SK-N-SH (cell line): ENCODE measurements at regions not wholly inside any gene's neighbourhood (a gene's known extent, or its start where the extent isn't known, plus 50 kb on each side); places are given as distances from the start of the nearest gene placed in this dataset.

Experiments used
- CTCF ChIA-PET: fragments of 300-600, 350-600 bp; formaldehyde crosslinking; extraction: SDS; loops from one replicate; lab custom pipeline; 2021; lab: Yijun Ruan, JAX
- POLR2A ChIA-PET: fragments of 350-600 bp; sonication (Branson Sonifier 250); formaldehyde crosslinking; extraction: SDS; loops from one replicate; lab custom pipeline; 2020; ENCODE audit warnings: antibody characterized with exemption, inconsistent platforms; lab: Yijun Ruan, JAX
- DNase-seq: peaks from one replicate; pipeline ENCODE4 v3.0.0; 2012
- H2AFZ ChIP-seq: fragments of 200-600 bp; sonication (generic); 2 replicates; pipeline ENCODE4 v1.8.1; 2016; ENCODE audit warnings: antibody characterized with exemption, mild to moderate bottlenecking, low read depth
- H3F3A ChIP-seq: fragments of 200-600 bp; sonication (generic); replicated peaks from 2 replicates; pipeline ENCODE3; 2016; ENCODE audit warnings: antibody characterized with exemption, mild to moderate bottlenecking; ENCODE audit not compliant: insufficient read depth
- H3K27ac ChIP-seq, 2 experiments: fragments of 200-500 bp in 1 of 2; fragments of 200-600 bp in 1 of 2; sonication (Bioruptor generic) in 1 of 2; sonication (generic), shearing (Covaris generic) in 1 of 2; 2 replicates each; pipeline versions ENCODE4 v1.5.1 to v1.6.1; 2014 to 2016; ENCODE audit warnings: low read depth in 2 of 2, inconsistent platforms in 1 of 2, low read length in 1 of 2, mild to moderate bottlenecking in 1 of 2, mixed read lengths in 1 of 2
- H3K27me3 ChIP-seq: fragments of 200-600 bp; sonication (generic), shearing (Covaris generic); 2 replicates; pipeline ENCODE4 v1.6.1; 2016; ENCODE audit warnings: mixed run types; ENCODE audit not compliant: insufficient read depth
- H3K36me3 ChIP-seq, 2 experiments: fragments of 200-500 bp in 1 of 2; fragments of 200-600 bp in 1 of 2; sonication (Bioruptor generic) in 1 of 2; sonication (generic) in 1 of 2; replicated peaks in 1 of 2; 2 replicates each; pipeline versions ENCODE3 to v1.5.1; 2014 to 2016; ENCODE audit warnings: low read length in 1 of 2, mild to moderate bottlenecking in 1 of 2; ENCODE audit not compliant: insufficient read depth in 2 of 2, control insufficient read depth in 1 of 2
- H3K4me1 ChIP-seq, 2 experiments: fragments of 200-500 bp in 1 of 2; fragments of 200-600 bp in 1 of 2; sonication (Bioruptor generic) in 1 of 2; sonication (generic), shearing (Covaris generic) in 1 of 2; 2 replicates each; pipeline versions ENCODE4 v1.5.1 to v1.6.1; 2014 to 2016; ENCODE audit warnings: low read depth in 1 of 2, low read length in 1 of 2, mixed run types in 1 of 2; ENCODE audit not compliant: insufficient read depth in 2 of 2, control insufficient read depth in 1 of 2
- H3K4me2 ChIP-seq: fragments of 200-600 bp; sonication (generic), shearing (Covaris generic); 2 replicates; pipeline ENCODE4 v1.6.1; 2017; ENCODE audit warnings: mixed run types
- H3K4me3 ChIP-seq, 2 experiments: fragments of 200-500 bp in 1 of 2; fragments of 200-600 bp in 1 of 2; sonication (Bioruptor generic) in 1 of 2; sonication (generic), shearing (Covaris generic) in 1 of 2; 2 replicates each; pipeline versions ENCODE4 v1.5.1 to v1.8.1; 2014 to 2016; ENCODE audit warnings: low read depth in 2 of 2, inconsistent platforms in 1 of 2, low read length in 1 of 2, mild to moderate bottlenecking in 1 of 2, mixed read lengths in 1 of 2, moderate library complexity in 1 of 2
- H3K79me2 ChIP-seq: fragments of 200-600 bp; sonication (generic); 2 replicates; pipeline ENCODE4 v1.8.1; 2017; ENCODE audit warnings: mild to moderate bottlenecking; ENCODE audit not compliant: insufficient read depth
- H3K9ac ChIP-seq: fragments of 200-600 bp; sonication (generic); 2 replicates; pipeline ENCODE4 v1.6.1; 2017; ENCODE audit warnings: mixed run types
- H3K9me2 ChIP-seq: fragments of 200-600 bp; sonication (generic); 2 replicates; pipeline ENCODE4 v1.6.1; 2017; ENCODE audit warnings: mixed run types
- H3K9me3 ChIP-seq: fragments of 200-600 bp; sonication (generic); 2 replicates; pipeline ENCODE4 v1.6.1; 2017; ENCODE audit warnings: mixed run types, mild to moderate bottlenecking, moderate library complexity
- H4K20me1 ChIP-seq: fragments of 200-600 bp; sonication (generic); 2 replicates; pipeline ENCODE4 v1.6.1; 2017; ENCODE audit warnings: mild to moderate bottlenecking, mixed run types; ENCODE audit not compliant: insufficient read depth
- EP300 ChIP-seq, 2 experiments: IDR thresholded peaks; 2 replicates each; pipeline versions ENCODE4 v1.4.0 to v1.6.1; 2012; ENCODE audit warnings: borderline replicate concordance in 1 of 2, low read depth in 1 of 2, low read length in 1 of 2
- FOXJ3 ChIP-seq: sonication (generic); formaldehyde crosslinking; IDR thresholded peaks from 2 replicates; pipeline ENCODE4 v1.5.1; 2020; ENCODE audit warnings: mild to moderate bottlenecking, missing genetic modification reagents
- GABPA ChIP-seq: IDR thresholded peaks from 2 replicates; pipeline ENCODE4 v1.4.0; 2012; ENCODE audit warnings: low read depth, mild to moderate bottlenecking
- GATA2 ChIP-seq: sonication (generic); formaldehyde crosslinking; IDR thresholded peaks from 2 replicates; pipeline ENCODE4 v1.5.0; 2020; ENCODE audit warnings: mild to moderate bottlenecking, missing genetic modification reagents
- JUND ChIP-seq: IDR thresholded peaks from 2 replicates; pipeline ENCODE4 v1.4.0; 2012
- MXI1 ChIP-seq: IDR thresholded peaks from 2 replicates; pipeline ENCODE4 v1.6.1; 2012; ENCODE audit warnings: mild to moderate bottlenecking, low read depth, low read length, improper control_type of control experiment
- PBX3 ChIP-seq: IDR thresholded peaks from 2 replicates; pipeline ENCODE4; 2012
- RXRA ChIP-seq: IDR thresholded peaks from 2 replicates; pipeline ENCODE4 v1.4.0; 2012; ENCODE audit warnings: low read depth, mild to moderate bottlenecking, borderline replicate concordance
- WGBS: methylation state at CpG from one replicate; pipeline ENCODE4 v1.1.6; 2017; ENCODE audit warnings: low lambda C conversion rate; 5-methylcytosine and 5-hydroxymethylcytosine counted together
- TF ChIP-seq, protein P1 (sequence below): IDR thresholded peaks from 2 replicates; pipeline ENCODE4 v1.6.1; 2012; ENCODE audit warnings: mild to moderate bottlenecking, low read depth, low read length, moderate library complexity
- TF ChIP-seq, protein P2 (sequence below): IDR thresholded peaks from 2 replicates; pipeline ENCODE4 v1.4.0; 2012; ENCODE audit warnings: low read depth
- TF ChIP-seq, protein P3 (sequence below): IDR thresholded peaks from 2 replicates; pipeline ENCODE4 v1.4.0; 2012; ENCODE audit warnings: low read depth, borderline replicate concordance

DNA sequence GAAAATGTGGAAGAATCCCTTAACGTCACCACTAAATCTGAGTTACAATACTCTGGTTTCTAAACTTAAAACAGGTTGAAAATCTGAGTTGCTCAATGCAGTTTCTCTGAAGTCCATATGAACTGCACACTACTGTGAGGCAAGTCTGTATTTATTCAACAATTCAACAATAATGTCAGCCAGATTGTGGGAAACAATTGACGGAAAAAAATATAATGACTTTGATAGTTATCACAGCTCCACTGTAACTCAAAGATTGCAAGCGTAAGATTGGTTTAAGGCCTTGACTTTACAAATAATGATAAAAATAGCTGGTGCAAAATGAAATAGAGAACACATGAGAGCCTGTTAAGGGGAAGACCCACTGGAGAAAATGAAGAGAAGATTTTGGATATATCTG lies 219.4 kb upstream of the CCDC150 start:
- no peak overlapping the region for H3K4me2 ChIP-seq
- H3K79me2 ChIP-seq = no peaks in the 10 kb centered on the region
- no peaks in the 10 kb centered on the region for H3F3A ChIP-seq
- H3K27ac ChIP-seq = no peak overlapping the region
- TF ChIP-seq RXRA = no peak
- TF ChIP-seq GABPA = no peak
- TF ChIP-seq, all 33 proteins: peak for 0
- ChIA-PET POLR2A (no interaction called here), CTCF (interaction anchor here (0.9 to 1.5 kb wide), 2 partner anchors 10 to 19 kb away, joined by 3 read pairs; no protein-coding TSS in a partner anchor)
- Histone ChIP-seq H3K4me1 (no peaks in the 10 kb centered on the region; a peak in 1 of 4 replicates), H3K27me3 (no peaks in the 10 kb centered on the region), H3K9me2 (no peaks in the 10 kb centered on the region), H3K9ac (no peak overlapping the region), H3K4me3 (no peak overlapping the region), H3K9me3 (no peaks in the 10 kb centered on the region), H3K36me3 (peaks cover 0 to 3% of the 10 kb centered on the region in 2 experiments), H4K20me1 (no peaks in the 10 kb centered on the region), H2AFZ (no peak overlapping the region)
- no peak for DNase-seq
- WGBS = 99% methylated on average over 3 of the region's 3 CpGs

DNA sequence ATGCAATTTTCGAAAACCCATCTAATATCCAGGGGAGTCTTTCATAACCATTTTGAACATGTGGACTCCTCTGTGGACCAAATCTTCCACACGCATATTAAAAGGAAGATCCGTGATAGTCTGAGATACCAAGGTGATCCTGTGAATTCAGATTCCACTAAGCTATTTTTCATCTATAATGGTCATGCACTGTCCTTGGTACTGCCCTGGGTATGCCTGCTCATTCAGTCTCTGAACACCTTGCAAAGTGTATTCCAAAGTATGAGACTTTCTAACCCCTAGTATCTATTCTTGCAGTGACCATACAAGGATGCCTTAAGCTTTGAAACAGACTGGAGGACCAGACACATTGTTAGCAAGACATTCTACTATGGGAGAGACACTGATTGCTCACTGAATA lies 217.6 kb upstream of the CCDC150 start:
- Histone ChIP-seq H3K36me3 (peaks cover 0 to 5% of the 10 kb centered on the region in 2 experiments), H3K79me2 (no peaks in the 10 kb centered on the region), H3K9ac (no peak overlapping the region), H2AFZ (no peak overlapping the region), H3K27me3 (no peaks in the 10 kb centered on the region), H3K4me3 (no peak overlapping the region)
- no peak for TF ChIP-seq FOXJ3 (CRISPR knock-in tag)
- TF ChIP-seq, protein P1, sequence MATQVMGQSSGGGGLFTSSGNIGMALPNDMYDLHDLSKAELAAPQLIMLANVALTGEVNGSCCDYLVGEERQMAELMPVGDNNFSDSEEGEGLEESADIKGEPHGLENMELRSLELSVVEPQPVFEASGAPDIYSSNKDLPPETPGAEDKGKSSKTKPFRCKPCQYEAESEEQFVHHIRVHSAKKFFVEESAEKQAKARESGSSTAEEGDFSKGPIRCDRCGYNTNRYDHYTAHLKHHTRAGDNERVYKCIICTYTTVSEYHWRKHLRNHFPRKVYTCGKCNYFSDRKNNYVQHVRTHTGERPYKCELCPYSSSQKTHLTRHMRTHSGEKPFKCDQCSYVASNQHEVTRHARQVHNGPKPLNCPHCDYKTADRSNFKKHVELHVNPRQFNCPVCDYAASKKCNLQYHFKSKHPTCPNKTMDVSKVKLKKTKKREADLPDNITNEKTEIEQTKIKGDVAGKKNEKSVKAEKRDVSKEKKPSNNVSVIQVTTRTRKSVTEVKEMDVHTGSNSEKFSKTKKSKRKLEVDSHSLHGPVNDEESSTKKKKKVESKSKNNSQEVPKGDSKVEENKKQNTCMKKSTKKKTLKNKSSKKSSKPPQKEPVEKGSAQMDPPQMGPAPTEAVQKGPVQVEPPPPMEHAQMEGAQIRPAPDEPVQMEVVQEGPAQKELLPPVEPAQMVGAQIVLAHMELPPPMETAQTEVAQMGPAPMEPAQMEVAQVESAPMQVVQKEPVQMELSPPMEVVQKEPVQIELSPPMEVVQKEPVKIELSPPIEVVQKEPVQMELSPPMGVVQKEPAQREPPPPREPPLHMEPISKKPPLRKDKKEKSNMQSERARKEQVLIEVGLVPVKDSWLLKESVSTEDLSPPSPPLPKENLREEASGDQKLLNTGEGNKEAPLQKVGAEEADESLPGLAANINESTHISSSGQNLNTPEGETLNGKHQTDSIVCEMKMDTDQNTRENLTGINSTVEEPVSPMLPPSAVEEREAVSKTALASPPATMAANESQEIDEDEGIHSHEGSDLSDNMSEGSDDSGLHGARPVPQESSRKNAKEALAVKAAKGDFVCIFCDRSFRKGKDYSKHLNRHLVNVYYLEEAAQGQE = peak; percentile 94
- TF ChIP-seq, all 33 proteins: peak for 1
- Histone ChIP-seq H3F3A (no peaks in the 10 kb centered on the region), H3K9me2 (no peaks in the 10 kb centered on the region), H3K9me3 (no peaks in the 10 kb centered on the region), H4K20me1 (no peaks in the 10 kb centered on the region), H3K27ac (no peak overlapping the region), H3K4me1 (no peaks in the 10 kb centered on the region; a peak in 1 of 4 replicates), H3K4me2 (no peak overlapping the region)
- CTCF ChIA-PET = interaction anchor here (0.7 to 1.4 kb wide), 3 partner anchors 8 to 124 kb away, joined by 3 read pairs; no protein-coding TSS in a partner anchor
- 89% methylated on average over 3 of the region's 3 CpGs for WGBS
- POLR2A ChIA-PET = no interaction called here
- DNase-seq = no peak

DNA sequence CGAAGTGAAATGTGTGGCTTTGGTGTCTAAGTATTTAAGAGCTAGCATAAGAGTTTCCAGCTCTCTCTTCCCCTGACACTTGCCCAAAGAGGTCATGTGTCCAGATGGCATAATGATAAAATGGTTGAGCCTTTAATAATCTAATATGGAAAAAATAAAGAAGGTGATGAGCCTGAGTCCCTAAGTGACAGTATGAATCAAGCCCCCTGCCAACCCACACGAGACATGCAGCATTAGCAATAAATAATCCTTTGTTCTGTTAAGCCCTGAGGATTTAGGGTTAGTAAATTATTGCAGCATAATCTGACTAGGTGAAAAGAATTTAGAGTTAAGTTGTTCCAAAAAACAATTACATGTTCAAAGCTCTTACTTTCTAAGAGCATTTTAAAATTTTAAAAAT lies 217.2 kb upstream of the CCDC150 start:
- no peaks in the 10 kb centered on the region for H3K9me3 ChIP-seq
- no peaks in the 10 kb centered on the region for H4K20me1 ChIP-seq
- H3F3A ChIP-seq = no peaks in the 10 kb centered on the region
- H3K4me1 ChIP-seq = no peaks in the 10 kb centered on the region; a peak in 1 of 4 replicates
- H3K79me2 ChIP-seq = no peaks in the 10 kb centered on the region
- 87% methylated on average over 2 of the region's 2 CpGs for WGBS
- H3K4me3 ChIP-seq = no peak overlapping the region
- no peak overlapping the region for H3K9ac ChIP-seq
- no peak overlapping the region for H3K27ac ChIP-seq
- CTCF ChIA-PET = interaction anchor here (0.7 to 1.4 kb wide), 4 partner anchors 9 to 125 kb away, joined by 3 read pairs; no protein-coding TSS in a partner anchor
- peaks cover 0 to 5% of the 10 kb centered on the region in 2 experiments for H3K36me3 ChIP-seq
- POLR2A ChIA-PET = no interaction called here
- no peak overlapping the region for H3K4me2 ChIP-seq
- no peak overlapping the region for H2AFZ ChIP-seq
- DNase-seq = no peak
- no peaks in the 10 kb centered on the region for H3K9me2 ChIP-seq
- H3K27me3 ChIP-seq = no peaks in the 10 kb centered on the region
- TF ChIP-seq, protein P2, sequence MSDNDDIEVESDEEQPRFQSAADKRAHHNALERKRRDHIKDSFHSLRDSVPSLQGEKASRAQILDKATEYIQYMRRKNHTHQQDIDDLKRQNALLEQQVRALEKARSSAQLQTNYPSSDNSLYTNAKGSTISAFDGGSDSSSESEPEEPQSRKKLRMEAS = no peak
- TF ChIP-seq JUND = no peak
- TF ChIP-seq EP300 (IDR thresholded peaks at IDR 0.05; ENCODE audit: borderline replicate concordance in 1 of 2, low read depth in 1 of 2, low read length in 1 of 2) = no peak
- TF ChIP-seq MXI1 = no peak
- TF ChIP-seq GATA2 (CRISPR knock-in tag) = no peak
- TF ChIP-seq PBX3 = no peak
- TF ChIP-seq, protein P3, sequence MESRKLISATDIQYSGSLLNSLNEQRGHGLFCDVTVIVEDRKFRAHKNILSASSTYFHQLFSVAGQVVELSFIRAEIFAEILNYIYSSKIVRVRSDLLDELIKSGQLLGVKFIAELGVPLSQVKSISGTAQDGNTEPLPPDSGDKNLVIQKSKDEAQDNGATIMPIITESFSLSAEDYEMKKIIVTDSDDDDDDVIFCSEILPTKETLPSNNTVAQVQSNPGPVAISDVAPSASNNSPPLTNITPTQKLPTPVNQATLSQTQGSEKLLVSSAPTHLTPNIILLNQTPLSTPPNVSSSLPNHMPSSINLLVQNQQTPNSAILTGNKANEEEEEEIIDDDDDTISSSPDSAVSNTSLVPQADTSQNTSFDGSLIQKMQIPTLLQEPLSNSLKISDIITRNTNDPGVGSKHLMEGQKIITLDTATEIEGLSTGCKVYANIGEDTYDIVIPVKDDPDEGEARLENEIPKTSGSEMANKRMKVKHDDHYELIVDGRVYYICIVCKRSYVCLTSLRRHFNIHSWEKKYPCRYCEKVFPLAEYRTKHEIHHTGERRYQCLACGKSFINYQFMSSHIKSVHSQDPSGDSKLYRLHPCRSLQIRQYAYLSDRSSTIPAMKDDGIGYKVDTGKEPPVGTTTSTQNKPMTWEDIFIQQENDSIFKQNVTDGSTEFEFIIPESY = no peak
